Parathyroid adenoma (tissue), 2 donors: ENCODE measurements at regions not wholly inside any gene's neighbourhood (a gene's known extent, or its start where the extent isn't known, plus 50 kb on each side); places are given as distances from the start of the nearest gene placed in this dataset.

Experiments used
- H2AFZ ChIP-seq: fragments of 300-600 bp; sonication (generic); one replicate; pipeline ENCODE4 v1.7.0; 2017; ENCODE audit warnings: antibody characterized with exemption, mild to moderate bottlenecking
- H3K27ac ChIP-seq: fragments of 300-600 bp; sonication (generic); one replicate; pipeline ENCODE4 v1.7.0; 2017
- H3K27me3 ChIP-seq: fragments of 300-600 bp; sonication (generic); one replicate; pipeline ENCODE4 v1.7.0; 2017; ENCODE audit warnings: low read length; ENCODE audit not compliant: control insufficient read depth, insufficient read depth
- H3K36me3 ChIP-seq: fragments of 300-600 bp; sonication (generic); one replicate; pipeline ENCODE4 v1.7.0; 2017; ENCODE audit warnings: low read length; ENCODE audit not compliant: control insufficient read depth, insufficient read depth
- H3K4me1 ChIP-seq: fragments of 300-600 bp; sonication (generic); one replicate; pipeline ENCODE4 v1.7.0; 2017; ENCODE audit warnings: control low read depth
- H3K4me2 ChIP-seq: fragments of 300-600 bp; sonication (generic); one replicate; pipeline ENCODE4 v1.7.0; 2017; ENCODE audit warnings: low read length
- H3K4me3 ChIP-seq: fragments of 300-600 bp; sonication (generic); one replicate; pipeline ENCODE4 v1.7.0; 2017; ENCODE audit warnings: low read depth, low read length
- H3K79me2 ChIP-seq: fragments of 300-600 bp; sonication (generic); one replicate; pipeline ENCODE4 v1.7.0; 2017; ENCODE audit warnings: control low read depth
- H3K9ac ChIP-seq: fragments of 300-600 bp; sonication (generic); one replicate; pipeline ENCODE4 v1.7.0; 2017; ENCODE audit warnings: mild to moderate bottlenecking
- H3K9me3 ChIP-seq: fragments of 300-600 bp; sonication (generic); one replicate; pipeline ENCODE4 v1.7.0; 2017; ENCODE audit warnings: low read length; ENCODE audit not compliant: control insufficient read depth
- CTCF ChIP-seq: fragments of 300-600 bp; sonication (generic); IDR thresholded peaks from one replicate; pipeline ENCODE4 v1.7.0; 2017; ENCODE audit warnings: antibody characterized with exemption, mild to moderate bottlenecking
- donor health status: primary hyperparathyroidism.

- no peaks in the 10 kb centered on the region for H3K36me3 ChIP-seq
- no peak overlapping the region for H2AFZ ChIP-seq
- no peak for TF ChIP-seq CTCF
Measured at GRCh38 chr2:220445429-220446105, 818.1 kb downstream of the SLC4A3 start.

GRCh38 chr2:220446106-220446712 lies 818.8 kb downstream of the SLC4A3 start:
- TF ChIP-seq CTCF = no peak

More at GRCh38 chr2:220445429-220446105, 818.1 kb downstream of the SLC4A3 start:
- no peak overlapping the region for H3K4me2 ChIP-seq
- H3K9ac ChIP-seq = no peak overlapping the region
- H3K27me3 ChIP-seq = no peaks in the 10 kb centered on the region
- H3K9me3 ChIP-seq = no peaks in the 10 kb centered on the region
- H3K27ac ChIP-seq = no peak overlapping the region
- H3K4me1 ChIP-seq = no peaks in the 10 kb centered on the region
- H3K4me3 ChIP-seq = no peak overlapping the region
- no peaks in the 10 kb centered on the region for H3K79me2 ChIP-seq

GRCh38 chr2:220450846-220451245 lies 823.4 kb downstream of the SLC4A3 start:
- no peak for TF ChIP-seq CTCF
- Histone ChIP-seq H3K4me3 (no peak overlapping the region), H3K9ac (no peak overlapping the region), H3K27ac (no peak overlapping the region), H2AFZ (no peak overlapping the region), H3K27me3 (no peaks in the 10 kb centered on the region), H3K9me3 (no peaks in the 10 kb centered on the region), H3K79me2 (no peaks in the 10 kb centered on the region), H3K36me3 (no peaks in the 10 kb centered on the region), H3K4me2 (no peak overlapping the region), H3K4me1 (no peaks in the 10 kb centered on the region)

More at GRCh38 chr2:220446106-220446712, 818.8 kb downstream of the SLC4A3 start:
- Histone ChIP-seq H3K4me2 (no peak overlapping the region), H3K4me1 (no peaks in the 10 kb centered on the region), H3K9ac (no peak overlapping the region), H3K4me3 (no peak overlapping the region), H3K27me3 (no peaks in the 10 kb centered on the region), H3K79me2 (no peaks in the 10 kb centered on the region), H2AFZ (no peak overlapping the region), H3K27ac (no peak overlapping the region), H3K36me3 (no peaks in the 10 kb centered on the region), H3K9me3 (no peaks in the 10 kb centered on the region)

- no peak overlapping the region for H2AFZ ChIP-seq
- H3K27ac ChIP-seq = no peak overlapping the region
- TF ChIP-seq CTCF = no peak
- H3K79me2 ChIP-seq = no peaks in the 10 kb centered on the region
- H3K4me3 ChIP-seq = no peak overlapping the region
- no peaks in the 10 kb centered on the region for H3K9me3 ChIP-seq
- no peaks in the 10 kb centered on the region for H3K4me1 ChIP-seq
- no peak overlapping the region for H3K4me2 ChIP-seq
- H3K9ac ChIP-seq = no peak overlapping the region
- H3K27me3 ChIP-seq = no peaks in the 10 kb centered on the region
- H3K36me3 ChIP-seq = no peaks in the 10 kb centered on the region
Measured at GRCh38 chr2:220451438-220451837, 824.0 kb downstream of the SLC4A3 start.

GRCh38 chr2:220452561-220452960 lies 825.1 kb downstream of the SLC4A3 start:
- Histone ChIP-seq H3K36me3 (no peaks in the 10 kb centered on the region), H3K4me2 (no peak overlapping the region), H3K4me3 (no peak overlapping the region), H2AFZ (no peak overlapping the region), H3K79me2 (no peaks in the 10 kb centered on the region), H3K27me3 (no peaks in the 10 kb centered on the region), H3K4me1 (no peaks in the 10 kb centered on the region), H3K27ac (no peak overlapping the region), H3K9ac (no peak overlapping the region), H3K9me3 (no peaks in the 10 kb centered on the region)
- TF ChIP-seq CTCF = no peak
